Uterus (tissue), 3 donors: ENCODE measurements at regions not wholly inside any gene's neighbourhood (a gene's known extent, or its start where the extent isn't known, plus 50 kb on each side); places are given as distances from the start of the nearest gene placed in this dataset.
"Not testable (repeated sequence)": the region's sequence is repeated elsewhere in the genome, so short reads cannot be mapped to it uniquely, and the experiment has no call there.

Experiments
- DNase-seq, 2 donors: peaks; one replicate each; pipeline ENCODE4 v3.0.0-alpha.2; 2019 to 2020
- H3K27ac ChIP-seq, 2 donors: fragments of 200-600 bp; sonication (generic); 1 replicate in 1 of 2; 2 replicates in 1 of 2; pipeline ENCODE4 v1.5.1; 2016 to 2018
- H3K27me3 ChIP-seq, 2 donors: fragments of 200-600 bp; sonication (generic); one replicate each; pipeline ENCODE4 v1.5.1; 2018 to 2019; ENCODE audit warnings: control low read depth in 1 of 2
- H3K36me3 ChIP-seq, 2 donors: fragments of 200-600 bp; sonication (generic); one replicate each; pipeline ENCODE4 v1.5.1; 2019; ENCODE audit warnings: control low read depth in 1 of 2
- H3K4me1 ChIP-seq, 2 donors: fragments of 200-600 bp; sonication (generic); one replicate each; pipeline ENCODE4 v1.5.1; 2018 to 2019; ENCODE audit warnings: control low read depth in 1 of 2
- H3K4me3 ChIP-seq, 2 donors: fragments of 200-600 bp; sonication (generic); 1 replicate in 1 of 2; 2 replicates in 1 of 2; pipeline ENCODE4 v1.5.1; 2018 to 2019; ENCODE audit warnings: mild to moderate bottlenecking in 1 of 2
- H3K9me3 ChIP-seq, 2 donors: fragments of 200-600 bp; sonication (generic); one replicate each; pipeline ENCODE4 v1.5.1; 2019; ENCODE audit warnings: control low read depth in 1 of 2
- POLR2A ChIP-seq, 2 donors: fragments of 450-650 bp; IDR thresholded peaks; one replicate each; pipeline ENCODE4 v1.6.1; 2016; ENCODE audit warnings: antibody characterized with exemption in 2 of 2, mild to moderate bottlenecking in 1 of 2, moderate library complexity in 1 of 2
- intact Hi-C: fragments of 100-400 bp; cut with DNase I; formaldehyde crosslinking; loops from one replicate; pipeline ENCODE4 v1.15.1; 2023; ENCODE audit warnings: low total_unique reads
- TF ChIP-seq, protein P1 (sequence below), 4 experiments: fragments of 200-600 bp in 2 of 4; fragments of 450-650 bp in 2 of 4; sonication (generic) in 2 of 4; IDR thresholded peaks; one replicate each; pipeline ENCODE4 v1.5.1; 2016 to 2019; ENCODE audit warnings: antibody characterized with exemption in 4 of 4, mild to moderate bottlenecking in 2 of 4, moderate library complexity in 1 of 4
- donor health status: DM: yes; HTN: yes; CAD: no.

DNA sequence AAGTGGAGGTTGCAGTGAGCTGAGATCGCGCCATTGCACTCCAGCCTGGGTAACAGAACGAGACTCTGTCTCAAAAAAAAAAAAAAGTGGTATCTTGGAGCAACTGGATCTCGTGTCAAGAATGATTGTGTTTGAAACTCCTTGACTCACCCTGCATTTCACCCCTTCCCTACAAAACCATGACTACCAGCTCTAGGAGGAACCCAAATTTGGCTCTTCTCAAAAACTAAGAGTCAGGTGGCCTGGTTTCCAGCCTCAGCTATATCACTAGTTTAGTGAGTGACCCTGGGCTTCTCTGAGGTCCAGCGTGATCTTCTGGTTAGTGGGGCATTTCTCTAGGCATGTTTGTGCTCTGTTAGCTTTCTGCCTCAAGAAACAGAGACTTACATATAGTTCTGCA is 222.1 kb downstream of the FAM43A start:
- no peak for DNase-seq
- TF ChIP-seq POLR2A (IDR thresholded peaks at IDR 0.05): no peak
- TF ChIP-seq, protein P1, sequence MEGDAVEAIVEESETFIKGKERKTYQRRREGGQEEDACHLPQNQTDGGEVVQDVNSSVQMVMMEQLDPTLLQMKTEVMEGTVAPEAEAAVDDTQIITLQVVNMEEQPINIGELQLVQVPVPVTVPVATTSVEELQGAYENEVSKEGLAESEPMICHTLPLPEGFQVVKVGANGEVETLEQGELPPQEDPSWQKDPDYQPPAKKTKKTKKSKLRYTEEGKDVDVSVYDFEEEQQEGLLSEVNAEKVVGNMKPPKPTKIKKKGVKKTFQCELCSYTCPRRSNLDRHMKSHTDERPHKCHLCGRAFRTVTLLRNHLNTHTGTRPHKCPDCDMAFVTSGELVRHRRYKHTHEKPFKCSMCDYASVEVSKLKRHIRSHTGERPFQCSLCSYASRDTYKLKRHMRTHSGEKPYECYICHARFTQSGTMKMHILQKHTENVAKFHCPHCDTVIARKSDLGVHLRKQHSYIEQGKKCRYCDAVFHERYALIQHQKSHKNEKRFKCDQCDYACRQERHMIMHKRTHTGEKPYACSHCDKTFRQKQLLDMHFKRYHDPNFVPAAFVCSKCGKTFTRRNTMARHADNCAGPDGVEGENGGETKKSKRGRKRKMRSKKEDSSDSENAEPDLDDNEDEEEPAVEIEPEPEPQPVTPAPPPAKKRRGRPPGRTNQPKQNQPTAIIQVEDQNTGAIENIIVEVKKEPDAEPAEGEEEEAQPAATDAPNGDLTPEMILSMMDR (IDR thresholded peaks at IDR 0.05): no peak

DNA sequence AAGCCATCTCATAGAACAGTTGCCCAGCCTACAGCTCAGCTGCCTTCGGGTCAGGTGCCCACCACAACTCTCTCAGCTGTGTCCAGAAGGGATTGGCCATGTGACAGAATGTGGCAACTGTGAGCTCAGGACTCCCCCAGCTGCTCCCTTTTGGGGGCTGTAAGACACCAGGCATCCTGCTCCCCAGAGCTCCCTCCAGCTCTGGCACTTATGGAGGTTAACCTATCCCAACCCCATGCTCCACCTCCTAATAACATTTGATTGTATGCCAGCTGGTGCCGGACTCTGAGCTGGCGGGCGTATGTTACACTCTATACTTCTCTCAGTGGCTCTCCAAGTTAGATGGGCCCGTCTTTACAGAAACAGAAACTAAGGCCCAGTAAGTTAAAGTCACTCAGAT is 222.8 kb downstream of the FAM43A start:
- DNase-seq: no peak
- H3K4me1 ChIP-seq: no peaks in the 10 kb centered on the region
- H3K4me3 ChIP-seq: no peak overlapping the region
- TF ChIP-seq, protein P1 (IDR thresholded peaks at IDR 0.05): no peak
- no peak for TF ChIP-seq POLR2A (IDR thresholded peaks at IDR 0.05)
- no peak overlapping the region for H3K27ac ChIP-seq
- intact Hi-C loops: no loop called here
- no peaks in the 10 kb centered on the region for H3K27me3 ChIP-seq
- H3K36me3 ChIP-seq: no peaks in the 10 kb centered on the region
- H3K9me3 ChIP-seq: no peaks in the 10 kb centered on the region

More for the DNA sequence above, 222.1 kb downstream of the FAM43A start:
- intact Hi-C loops: no loop called here
- H3K36me3 ChIP-seq: no peaks in the 10 kb centered on the region
- H3K27ac ChIP-seq: no peak overlapping the region
- H3K4me1 ChIP-seq: no peaks in the 10 kb centered on the region
- H3K9me3 ChIP-seq: no peaks in the 10 kb centered on the region
- H3K4me3 ChIP-seq: no peak overlapping the region
- no peaks in the 10 kb centered on the region for H3K27me3 ChIP-seq

DNA sequence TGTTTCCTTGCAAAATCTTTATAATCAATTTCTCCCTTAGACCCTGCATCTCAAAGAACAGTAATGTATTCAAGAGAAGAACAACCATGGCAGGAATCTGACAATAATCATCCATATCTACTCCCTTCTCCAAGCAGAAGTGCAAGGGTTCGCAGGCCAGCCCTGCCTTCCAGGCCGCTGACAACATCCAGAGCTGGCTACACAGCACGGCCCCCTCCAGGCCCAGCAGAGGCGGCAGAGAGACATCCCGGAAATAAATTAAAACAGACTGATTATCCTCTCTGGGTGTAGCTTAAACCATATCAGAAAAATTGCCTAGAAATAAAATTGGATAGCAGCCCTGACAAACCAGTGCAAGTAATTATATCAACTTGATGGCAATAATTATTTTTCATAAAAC is 223.3 kb downstream of the FAM43A start:
- Histone ChIP-seq H3K36me3 (no peaks in the 10 kb centered on the region), H3K4me1 (no peaks in the 10 kb centered on the region), H3K4me3 (no peak overlapping the region), H3K9me3 (no peaks in the 10 kb centered on the region), H3K27ac (no peak overlapping the region), H3K27me3 (no peaks in the 10 kb centered on the region)
- TF ChIP-seq POLR2A (IDR thresholded peaks at IDR 0.05): no peak
- TF ChIP-seq, protein P1 (IDR thresholded peaks at IDR 0.05): no peak
- intact Hi-C loops: no loop called here
- no peak for DNase-seq

DNA sequence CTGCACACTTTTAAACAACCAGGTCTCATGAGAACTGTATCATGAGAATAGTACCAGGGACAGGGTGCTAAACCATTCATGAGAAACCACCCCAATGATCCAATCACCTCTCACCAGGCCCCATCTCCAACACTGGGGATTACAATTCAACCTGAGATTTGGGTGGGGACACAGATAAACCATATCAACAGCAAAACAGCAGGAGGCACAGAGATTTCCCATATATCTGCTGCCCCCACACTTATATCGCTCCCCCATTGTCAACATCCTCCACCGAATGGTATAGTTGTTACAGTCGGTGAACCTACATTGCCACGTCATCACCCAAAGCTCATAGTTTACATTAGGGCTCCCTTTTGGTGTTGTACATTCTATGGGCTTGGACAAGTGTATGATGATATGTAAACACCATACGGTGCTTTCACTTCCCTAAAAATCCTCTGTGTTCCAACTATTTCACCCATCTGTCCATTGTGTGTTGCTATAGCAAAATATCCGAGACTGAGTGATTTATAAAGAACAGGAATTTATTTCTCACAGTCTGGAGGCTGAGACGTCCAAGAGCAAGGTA is 224.8 kb downstream of the FAM43A start:
- no peak overlapping the region for H3K4me3 ChIP-seq
- H3K9me3 ChIP-seq: no peaks in the 10 kb centered on the region
- no peaks in the 10 kb centered on the region for H3K27me3 ChIP-seq
- intact Hi-C loops: no loop called here
- H3K27ac ChIP-seq: no peak overlapping the region
- no peaks in the 10 kb centered on the region for H3K4me1 ChIP-seq
- no peak for DNase-seq
- TF ChIP-seq POLR2A (IDR thresholded peaks at IDR 0.05): no peak
- TF ChIP-seq, protein P1 (IDR thresholded peaks at IDR 0.05): no peak
- no peaks in the 10 kb centered on the region for H3K36me3 ChIP-seq

DNA sequence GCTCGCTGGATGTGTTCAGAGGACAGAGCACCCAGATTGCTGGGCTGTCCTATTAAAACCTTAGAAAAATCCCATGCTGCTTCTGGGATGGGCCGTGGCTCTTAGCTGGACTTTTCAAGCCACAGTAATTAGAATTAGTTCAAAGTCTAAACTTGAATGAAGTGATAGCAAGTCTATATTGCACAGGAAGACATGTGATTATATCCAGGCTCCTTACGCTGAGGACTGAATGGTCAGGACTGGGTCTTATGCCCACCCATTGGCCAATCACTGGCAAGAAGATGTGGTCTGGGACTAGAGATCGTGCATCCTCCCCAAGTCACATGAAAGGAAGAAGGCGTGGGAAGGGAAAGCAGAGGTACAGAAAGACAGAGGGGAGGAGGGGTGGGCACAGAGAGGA is 227.6 kb downstream of the FAM43A start:
- Histone ChIP-seq H3K27ac (no peak overlapping the region), H3K27me3 (no peaks in the 10 kb centered on the region), H3K4me1 (no peaks in the 10 kb centered on the region), H3K36me3 (no peaks in the 10 kb centered on the region), H3K9me3 (no peaks in the 10 kb centered on the region), H3K4me3 (no peak overlapping the region)
- DNase-seq: no peak
- intact Hi-C loops: no loop called here
- TF ChIP-seq, protein P1 (IDR thresholded peaks at IDR 0.05): no peak
- TF ChIP-seq POLR2A (IDR thresholded peaks at IDR 0.05): no peak

DNA sequence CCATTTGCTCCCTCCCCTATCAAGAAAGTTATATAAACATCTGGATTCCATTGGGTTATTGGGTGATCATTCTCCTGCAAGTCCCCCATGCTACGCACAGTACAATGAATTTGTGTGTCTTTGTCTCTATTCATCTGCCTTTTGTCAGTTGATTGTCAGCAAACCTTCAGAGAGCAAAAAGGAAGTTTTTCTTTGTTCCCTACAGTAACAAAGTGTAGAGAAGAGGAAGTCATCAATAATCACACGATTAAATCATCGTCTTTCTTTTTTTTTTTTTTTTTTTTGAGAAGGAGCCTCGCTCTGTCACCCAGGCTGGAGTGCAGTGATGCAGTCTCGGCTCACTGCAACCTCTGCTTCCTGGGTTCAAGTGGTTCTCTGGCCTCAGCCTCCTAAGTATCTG is 239.2 kb downstream of the FAM43A start:
- H3K9me3 ChIP-seq, H3K4me3 ChIP-seq, DNase-seq, intact Hi-C loops, H3K27me3 ChIP-seq, H3K36me3 ChIP-seq, H3K4me1 ChIP-seq, H3K27ac ChIP-seq: not testable (repeated sequence)
